ENCODE measurements at regions not wholly inside any gene's neighbourhood (a gene's known extent, or its start where the extent isn't known, plus 50 kb on each side); places are given as distances from the start of the nearest gene placed in this dataset.

- Histone ChIP-seq H3K4me1 (ENCODE audit: control insufficient read depth in 1 of 2, insufficient read depth in 2 of 2, low read length in 2 of 2) (no peaks in the 10 kb centered on the region), H3K27me3 (ENCODE audit: control insufficient read depth in 2 of 2, insufficient read depth in 2 of 2, low read length in 2 of 2) (no peaks in the 10 kb centered on the region), H3K36me3 (replicated peaks in 1 of 2; ENCODE audit: control insufficient read depth in 1 of 2, insufficient read depth in 2 of 2, low read length in 2 of 2) (no peaks in the 10 kb centered on the region), H3K27ac (ENCODE audit: low read depth in 1 of 2, low read length in 2 of 2) (no peak overlapping the region), H3K4me2 (replicated peaks; ENCODE audit: extremely low read depth, low read length, poor library complexity, severe bottlenecking) (no peak overlapping the region), H3K9me3 (replicated peaks in 1 of 2; ENCODE audit: control insufficient read depth in 1 of 2, insufficient read depth in 1 of 2, low read length in 2 of 2) (peaks cover 0 to 4% of the 10 kb centered on the region in 2 donors), H3K79me2 (ENCODE audit: insufficient read depth, low read length) (no peaks in the 10 kb centered on the region), H4K20me1 (ENCODE audit: insufficient read depth, low read length) (no peaks in the 10 kb centered on the region), H3K4me3 (replicated peaks in 1 of 3; ENCODE audit: low read depth in 2 of 3, low read length in 3 of 3) (no peak overlapping the region), H2AFZ (ENCODE audit: insufficient read depth, low read depth, low read length, poor library complexity, severe bottlenecking) (no peak overlapping the region), H3K9ac (ENCODE audit: insufficient read depth, low read length, poor library complexity, severe bottlenecking) (no peak overlapping the region)
- intact Hi-C loops (cut with micrococcal nuclease), result no loop called here
- Mint-ChIP-seq H3K27me3 (ENCODE audit: low read depth in 3 of 3) (peaks cover 0 to 3% (median 1%) of the 10 kb centered on the region in 3 donors), H3K9me3 (peaks cover 2 to 15% (median 7%) of the 10 kb centered on the region in 7 donors), H3K36me3 (no peaks in the 10 kb centered on the region), H3K4me3 (no peak overlapping the region), H3K27ac (no peak overlapping the region), H3K4me1 (no peaks in the 10 kb centered on the region)
- no peak for DNase-seq
- TF ChIP-seq, protein P1, sequence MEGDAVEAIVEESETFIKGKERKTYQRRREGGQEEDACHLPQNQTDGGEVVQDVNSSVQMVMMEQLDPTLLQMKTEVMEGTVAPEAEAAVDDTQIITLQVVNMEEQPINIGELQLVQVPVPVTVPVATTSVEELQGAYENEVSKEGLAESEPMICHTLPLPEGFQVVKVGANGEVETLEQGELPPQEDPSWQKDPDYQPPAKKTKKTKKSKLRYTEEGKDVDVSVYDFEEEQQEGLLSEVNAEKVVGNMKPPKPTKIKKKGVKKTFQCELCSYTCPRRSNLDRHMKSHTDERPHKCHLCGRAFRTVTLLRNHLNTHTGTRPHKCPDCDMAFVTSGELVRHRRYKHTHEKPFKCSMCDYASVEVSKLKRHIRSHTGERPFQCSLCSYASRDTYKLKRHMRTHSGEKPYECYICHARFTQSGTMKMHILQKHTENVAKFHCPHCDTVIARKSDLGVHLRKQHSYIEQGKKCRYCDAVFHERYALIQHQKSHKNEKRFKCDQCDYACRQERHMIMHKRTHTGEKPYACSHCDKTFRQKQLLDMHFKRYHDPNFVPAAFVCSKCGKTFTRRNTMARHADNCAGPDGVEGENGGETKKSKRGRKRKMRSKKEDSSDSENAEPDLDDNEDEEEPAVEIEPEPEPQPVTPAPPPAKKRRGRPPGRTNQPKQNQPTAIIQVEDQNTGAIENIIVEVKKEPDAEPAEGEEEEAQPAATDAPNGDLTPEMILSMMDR (IDR thresholded peaks at IDR 0.05), result no peak
- WGBS (ENCODE audit: insufficient coverage), result no CpG with 5 or more reads among the region's 2 CpGs
Observed at GRCh38 chr10:36494371-36494770, 631.0 kb upstream of the ANKRD30A start.

DNA sequence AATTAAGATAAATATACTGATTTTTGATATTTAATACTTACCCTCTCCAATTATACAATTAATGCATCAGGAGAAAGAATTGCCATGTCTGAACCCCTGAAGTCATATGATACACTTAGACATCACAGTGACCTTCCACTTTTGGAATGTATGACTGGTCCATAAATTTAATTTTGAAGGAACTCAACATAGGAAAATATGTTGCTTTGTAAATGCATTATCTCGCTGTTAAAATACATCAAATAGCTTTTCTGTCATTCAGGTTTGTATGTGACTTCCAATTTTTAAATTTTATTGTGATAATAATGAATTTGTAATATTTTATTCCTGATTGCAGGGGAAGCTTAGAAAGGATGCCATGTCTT is 631.9 kb upstream of the ANKRD30A start:
- Histone ChIP-seq H3K4me1 (ENCODE audit: control insufficient read depth in 1 of 2, insufficient read depth in 2 of 2, low read length in 2 of 2) (no peaks in the 10 kb centered on the region), H2AFZ (ENCODE audit: insufficient read depth, low read depth, low read length, poor library complexity, severe bottlenecking) (no peak overlapping the region), H3K27ac (ENCODE audit: low read depth in 1 of 2, low read length in 2 of 2) (no peak overlapping the region), H3K9me3 (replicated peaks in 1 of 2; ENCODE audit: control insufficient read depth in 1 of 2, insufficient read depth in 1 of 2, low read length in 2 of 2) (peaks cover 0 to 4% of the 10 kb centered on the region in 2 donors), H4K20me1 (ENCODE audit: insufficient read depth, low read length) (no peaks in the 10 kb centered on the region), H3K79me2 (ENCODE audit: insufficient read depth, low read length) (no peaks in the 10 kb centered on the region), H3K4me3 (replicated peaks in 1 of 3; ENCODE audit: low read depth in 2 of 3, low read length in 3 of 3) (no peak overlapping the region), H3K36me3 (replicated peaks in 1 of 2; ENCODE audit: control insufficient read depth in 1 of 2, insufficient read depth in 2 of 2, low read length in 2 of 2) (no peaks in the 10 kb centered on the region), H3K27me3 (ENCODE audit: control insufficient read depth in 2 of 2, insufficient read depth in 2 of 2, low read length in 2 of 2) (no peaks in the 10 kb centered on the region), H3K9ac (ENCODE audit: insufficient read depth, low read length, poor library complexity, severe bottlenecking) (no peak overlapping the region), H3K4me2 (replicated peaks; ENCODE audit: extremely low read depth, low read length, poor library complexity, severe bottlenecking) (no peak overlapping the region)
- Mint-ChIP-seq H3K36me3 (no peaks in the 10 kb centered on the region), H3K9me3 (peaks cover 3 to 23% (median 9%) of the 10 kb centered on the region in 7 donors), H3K4me3 (no peak overlapping the region), H3K27me3 (ENCODE audit: low read depth in 3 of 3) (peaks cover 0 to 4% (median 1%) of the 10 kb centered on the region in 3 donors), H3K4me1 (no peaks in the 10 kb centered on the region), H3K27ac (no peak overlapping the region)
- DNase-seq, result no peak
- intact Hi-C loops (cut with micrococcal nuclease), result no loop called here
- no CpG with 5 or more reads among the region's 1 CpG for WGBS (ENCODE audit: insufficient coverage)
- TF ChIP-seq, protein P1 (IDR thresholded peaks at IDR 0.05), result no peak
